ENCODE measurements at regions not wholly inside any gene's neighbourhood (a gene's known extent, or its start where the extent isn't known, plus 50 kb on each side); places are given as distances from the start of the nearest gene placed in this dataset.

- Mint-ChIP-seq H3K27me3 (no peaks in the 10 kb centered on the region), H3K9me3 (peaks cover 15% of the 10 kb centered on the region), H3K4me1 (no peaks in the 10 kb centered on the region), H3K4me3 (no peak overlapping the region), H3K27ac (no peak overlapping the region), H3K36me3 (no peaks in the 10 kb centered on the region)
- CTCF ChIA-PET = no interaction called here
- DNase-seq = no peak
Observed at GRCh38 chr10:107848726-107849360, 684.3 kb upstream of the SORCS1 start.

- Mint-ChIP-seq H3K27me3 (no peaks in the 10 kb centered on the region), H3K36me3 (no peaks in the 10 kb centered on the region), H3K4me3 (no peak overlapping the region), H3K4me1 (no peaks in the 10 kb centered on the region), H3K27ac (no peak overlapping the region), H3K9me3 (peaks cover 15% of the 10 kb centered on the region)
- CTCF ChIA-PET = no interaction called here
- DNase-seq = no peak
Observed at GRCh38 chr10:107847620-107848019, 683.1 kb upstream of the SORCS1 start.

- Mint-ChIP-seq H3K4me3 (no peak overlapping the region), H3K36me3 (no peaks in the 10 kb centered on the region), H3K4me1 (no peaks in the 10 kb centered on the region), H3K27me3 (no peaks in the 10 kb centered on the region), H3K27ac (no peak overlapping the region), H3K9me3 (peaks cover 2% of the 10 kb centered on the region)
- CTCF ChIA-PET = no interaction called here
- DNase-seq = no peak
Observed at GRCh38 chr10:107834706-107835105, 670.2 kb upstream of the SORCS1 start.

- CTCF ChIA-PET = no interaction called here
- no peaks in the 10 kb centered on the region for H3K36me3 Mint-ChIP-seq
- peaks cover 4% of the 10 kb centered on the region for H3K9me3 Mint-ChIP-seq
- no peak overlapping the region for H3K27ac Mint-ChIP-seq
- H3K4me3 Mint-ChIP-seq = no peak overlapping the region
- H3K27me3 Mint-ChIP-seq = no peaks in the 10 kb centered on the region
- no peak for DNase-seq
- H3K4me1 Mint-ChIP-seq = no peaks in the 10 kb centered on the region
Observed at GRCh38 chr10:107831772-107832171, 667.3 kb upstream of the SORCS1 start.

GRCh38 chr10:107829161-107829560 is 664.7 kb upstream of the SORCS1 start:
- H3K36me3 Mint-ChIP-seq = no peaks in the 10 kb centered on the region
- no peaks in the 10 kb centered on the region for H3K4me1 Mint-ChIP-seq
- H3K4me3 Mint-ChIP-seq = no peak overlapping the region
- no peak overlapping the region for H3K27ac Mint-ChIP-seq
- peaks cover 8% of the 10 kb centered on the region for H3K9me3 Mint-ChIP-seq
- no peaks in the 10 kb centered on the region for H3K27me3 Mint-ChIP-seq
- no peak for DNase-seq
- CTCF ChIA-PET = no interaction called here

- CTCF ChIA-PET = no interaction called here
- no peak overlapping the region for H3K4me3 Mint-ChIP-seq
- H3K27me3 Mint-ChIP-seq = no peaks in the 10 kb centered on the region
Observed at GRCh38 chr10:107826171-107826570, 661.7 kb upstream of the SORCS1 start.

GRCh38 chr10:107814865-107815487 is 650.5 kb upstream of the SORCS1 start:
- Mint-ChIP-seq H3K27ac (no peak overlapping the region), H3K9me3 (peaks cover 14% of the 10 kb centered on the region), H3K4me3 (no peak overlapping the region), H3K4me1 (no peaks in the 10 kb centered on the region), H3K27me3 (no peaks in the 10 kb centered on the region), H3K36me3 (no peaks in the 10 kb centered on the region)
- no peak for DNase-seq
- CTCF ChIA-PET = no interaction called here

More at GRCh38 chr10:107826171-107826570, 661.7 kb upstream of the SORCS1 start:
- Mint-ChIP-seq H3K4me1 (no peaks in the 10 kb centered on the region), H3K27ac (no peak overlapping the region), H3K9me3 (peaks cover 13% of the 10 kb centered on the region), H3K36me3 (no peaks in the 10 kb centered on the region)
- no peak for DNase-seq

GRCh38 chr10:107813451-107814162 is 649.1 kb upstream of the SORCS1 start:
- Mint-ChIP-seq H3K9me3 (peaks cover 8% of the 10 kb centered on the region), H3K4me3 (no peak overlapping the region), H3K4me1 (no peaks in the 10 kb centered on the region), H3K27ac (no peak overlapping the region), H3K27me3 (no peaks in the 10 kb centered on the region), H3K36me3 (no peaks in the 10 kb centered on the region)
- CTCF ChIA-PET = no interaction called here
- no peak for DNase-seq

GRCh38 chr10:107809889-107810288 is 645.4 kb upstream of the SORCS1 start:
- Mint-ChIP-seq H3K36me3 (no peaks in the 10 kb centered on the region), H3K4me1 (no peaks in the 10 kb centered on the region), H3K4me3 (no peak overlapping the region), H3K9me3 (peaks cover 14% of the 10 kb centered on the region), H3K27ac (no peak overlapping the region), H3K27me3 (no peaks in the 10 kb centered on the region)
- CTCF ChIA-PET = no interaction called here
- DNase-seq = no peak

- Mint-ChIP-seq H3K4me1 (no peaks in the 10 kb centered on the region), H3K4me3 (no peak overlapping the region), H3K27me3 (no peaks in the 10 kb centered on the region), H3K27ac (no peak overlapping the region), H3K36me3 (no peaks in the 10 kb centered on the region), H3K9me3 (peaks cover 12% of the 10 kb centered on the region)
- CTCF ChIA-PET = no interaction called here
- DNase-seq = no peak
Observed at GRCh38 chr10:107807836-107808235, 643.3 kb upstream of the SORCS1 start.

GRCh38 chr10:107806026-107806425 is 641.5 kb upstream of the SORCS1 start:
- CTCF ChIA-PET = no interaction called here
- no peaks in the 10 kb centered on the region for H3K36me3 Mint-ChIP-seq
- no peak for DNase-seq
- no peak overlapping the region for H3K27ac Mint-ChIP-seq
- H3K4me3 Mint-ChIP-seq = no peak overlapping the region
- H3K27me3 Mint-ChIP-seq = no peaks in the 10 kb centered on the region
- H3K4me1 Mint-ChIP-seq = no peaks in the 10 kb centered on the region
- peaks cover 15% of the 10 kb centered on the region for H3K9me3 Mint-ChIP-seq

- Mint-ChIP-seq H3K27me3 (no peaks in the 10 kb centered on the region), H3K4me1 (no peaks in the 10 kb centered on the region), H3K9me3 (peaks cover 11% of the 10 kb centered on the region), H3K36me3 (no peaks in the 10 kb centered on the region), H3K4me3 (no peak overlapping the region), H3K27ac (no peak overlapping the region)
- no peak for DNase-seq
- CTCF ChIA-PET = no interaction called here
Observed at GRCh38 chr10:107803546-107803945, 639.0 kb upstream of the SORCS1 start.

- CTCF ChIA-PET = no interaction called here
- no peak overlapping the region for H3K27ac Mint-ChIP-seq
- H3K36me3 Mint-ChIP-seq = no peaks in the 10 kb centered on the region
- no peak for DNase-seq
- H3K4me1 Mint-ChIP-seq = no peaks in the 10 kb centered on the region
- H3K27me3 Mint-ChIP-seq = no peaks in the 10 kb centered on the region
- H3K4me3 Mint-ChIP-seq = no peak overlapping the region
- H3K9me3 Mint-ChIP-seq = peaks cover 9% of the 10 kb centered on the region
Observed at GRCh38 chr10:107800061-107800460, 635.6 kb upstream of the SORCS1 start.

- H3K9me3 Mint-ChIP-seq = peaks cover 9% of the 10 kb centered on the region
- H3K36me3 Mint-ChIP-seq = no peaks in the 10 kb centered on the region
- H3K4me1 Mint-ChIP-seq = no peaks in the 10 kb centered on the region
- CTCF ChIA-PET = no interaction called here
- no peak for DNase-seq
- no peaks in the 10 kb centered on the region for H3K27me3 Mint-ChIP-seq
- H3K27ac Mint-ChIP-seq = no peak overlapping the region
- no peak overlapping the region for H3K4me3 Mint-ChIP-seq
Observed at GRCh38 chr10:107790271-107790670, 625.8 kb upstream of the SORCS1 start.

GRCh38 chr10:107771066-107771465 is 606.6 kb upstream of the SORCS1 start:
- no peak for DNase-seq
- Mint-ChIP-seq H3K27ac (no peak overlapping the region), H3K4me1 (no peaks in the 10 kb centered on the region), H3K4me3 (no peak overlapping the region), H3K9me3 (peaks cover 22% of the 10 kb centered on the region), H3K36me3 (no peaks in the 10 kb centered on the region), H3K27me3 (no peaks in the 10 kb centered on the region)
- CTCF ChIA-PET = no interaction called here
